GM19035 (cell line): ENCODE measurements at regions not wholly inside any gene's neighbourhood (a gene's known extent, or its start where the extent isn't known, plus 50 kb on each side); places are given as distances from the start of the nearest gene placed in this dataset.
A peak's percentile ranks its signal among the peaks of the same experiment; 100 is the strongest.
"Not testable (repeated sequence)": the region's sequence is repeated elsewhere in the genome, so short reads cannot be mapped to it uniquely, and the experiment has no call there.

ENCODE experiments used
- ATAC-seq: cut with Tn5 transposase; IDR thresholded peaks from one replicate; pipeline ENCODE4 v1.9.1; 2021; ENCODE audit not compliant: unreplicated experiment

- ATAC-seq = no peak
Observed at GRCh38 chr5:57662991-57663390, 180.4 kb upstream of the ACTBL2 start.

- ATAC-seq = no peak
Observed at GRCh38 chr5:57659886-57660285, 177.3 kb upstream of the ACTBL2 start.

DNA sequence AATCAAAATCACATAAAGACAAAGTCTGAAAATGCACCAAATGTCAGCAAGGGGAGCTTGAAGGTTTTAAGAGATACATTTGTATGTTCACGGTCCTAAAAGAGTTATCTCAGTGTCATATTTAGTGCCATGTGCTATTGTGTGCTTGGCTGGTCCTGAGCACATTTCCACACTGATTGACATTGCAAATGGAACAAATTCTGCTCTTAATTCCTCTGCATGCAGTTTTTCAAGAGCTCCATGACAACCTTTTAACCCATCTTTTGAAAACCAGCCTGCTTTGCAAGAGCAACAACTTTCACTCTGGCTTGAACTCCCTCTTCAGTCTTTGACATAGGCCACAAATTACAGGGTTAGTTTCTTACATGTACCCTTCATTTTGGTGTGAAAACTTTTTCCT is 175.4 kb upstream of the ACTBL2 start:
- ATAC-seq = no peak

- ATAC-seq = no peak
Observed at GRCh38 chr5:57655228-57655627, 172.6 kb upstream of the ACTBL2 start.

DNA sequence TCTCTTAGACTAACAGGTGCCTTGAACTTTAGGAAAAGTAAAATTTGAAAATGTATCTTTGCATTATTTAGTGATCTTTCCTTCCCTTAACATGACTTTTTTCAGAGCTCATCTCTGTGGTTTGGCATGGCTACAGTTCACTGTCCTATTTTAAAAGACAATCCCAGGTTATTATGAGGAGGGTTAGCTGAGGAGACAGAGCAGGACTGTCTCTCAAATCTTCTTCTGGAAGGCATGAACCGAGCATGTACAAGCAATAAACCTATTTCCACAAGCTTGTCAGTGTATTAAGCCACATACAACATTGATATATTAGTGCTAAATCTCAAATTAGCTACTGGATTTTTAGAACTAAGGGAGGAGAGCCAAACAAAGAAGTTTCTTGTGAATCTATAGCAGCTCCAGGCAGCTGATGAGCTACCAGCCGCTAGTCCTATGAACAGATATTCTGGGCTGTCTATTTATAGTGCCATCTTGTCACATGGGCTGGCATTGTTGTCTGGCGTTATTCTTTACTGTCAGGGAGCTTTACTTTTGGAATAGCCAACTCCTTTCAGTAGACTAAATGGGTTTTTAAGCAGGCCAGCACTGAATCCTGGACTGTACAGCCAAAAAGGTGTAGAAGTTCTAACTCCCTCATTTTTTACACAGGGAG is 171.2 kb upstream of the ACTBL2 start:
- no peak for ATAC-seq

- no peak for ATAC-seq
Observed at GRCh38 chr5:57651127-57651526, 168.5 kb upstream of the ACTBL2 start.

DNA sequence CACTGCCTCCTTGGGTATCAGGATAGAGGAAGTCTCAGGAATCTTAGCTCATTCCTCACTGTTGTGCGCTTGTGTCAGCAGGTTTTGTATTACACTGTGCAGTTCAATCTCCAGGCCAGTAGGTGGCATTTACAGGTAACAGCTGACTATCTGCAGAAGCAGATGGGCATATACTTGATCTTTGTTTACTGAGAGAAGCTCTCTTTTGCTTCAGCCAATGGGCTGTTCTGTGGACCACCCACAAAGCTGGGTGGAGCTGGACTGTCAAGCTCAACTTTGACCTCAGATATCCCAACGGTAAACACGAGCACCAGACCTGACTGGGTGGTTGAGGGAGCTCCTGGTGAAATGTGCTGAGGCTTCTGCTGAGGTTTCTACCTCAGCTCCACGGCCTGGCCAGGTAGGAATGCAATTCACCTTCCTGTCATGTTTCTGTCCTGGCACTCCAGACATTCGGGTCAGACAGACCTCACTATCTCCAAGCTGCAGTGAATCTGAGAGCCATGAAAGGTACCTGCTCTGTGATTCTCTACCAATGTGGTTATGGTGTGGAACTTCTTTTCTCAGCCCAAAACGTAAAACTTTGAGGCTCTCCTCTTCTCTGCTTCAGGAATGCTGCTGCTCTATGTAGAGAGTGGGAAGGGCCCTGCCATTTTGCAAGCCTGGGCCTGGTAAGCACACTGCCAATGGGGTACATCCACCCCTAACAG is 167.9 kb upstream of the ACTBL2 start:
- peak; percentile 96 for ATAC-seq

DNA sequence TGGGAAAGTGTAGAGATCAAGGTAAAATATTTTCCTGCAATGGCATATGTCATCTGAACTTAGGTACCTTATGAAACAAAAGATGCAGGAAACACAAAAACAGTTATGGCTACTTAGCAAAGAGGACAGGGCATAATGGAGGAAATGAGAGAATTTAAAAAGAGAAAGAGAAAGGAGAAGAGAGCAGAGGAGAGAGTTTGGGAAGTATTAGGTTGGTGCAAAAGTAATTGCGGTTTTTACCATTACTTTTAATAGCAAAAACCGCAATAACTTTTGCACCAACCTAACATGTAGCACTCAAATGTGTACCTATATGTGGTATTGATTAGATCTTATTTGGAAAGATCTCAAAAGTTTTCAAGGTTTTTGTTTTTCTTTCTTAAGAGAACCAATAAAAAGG is 160.1 kb upstream of the ACTBL2 start:
- no peak for ATAC-seq

DNA sequence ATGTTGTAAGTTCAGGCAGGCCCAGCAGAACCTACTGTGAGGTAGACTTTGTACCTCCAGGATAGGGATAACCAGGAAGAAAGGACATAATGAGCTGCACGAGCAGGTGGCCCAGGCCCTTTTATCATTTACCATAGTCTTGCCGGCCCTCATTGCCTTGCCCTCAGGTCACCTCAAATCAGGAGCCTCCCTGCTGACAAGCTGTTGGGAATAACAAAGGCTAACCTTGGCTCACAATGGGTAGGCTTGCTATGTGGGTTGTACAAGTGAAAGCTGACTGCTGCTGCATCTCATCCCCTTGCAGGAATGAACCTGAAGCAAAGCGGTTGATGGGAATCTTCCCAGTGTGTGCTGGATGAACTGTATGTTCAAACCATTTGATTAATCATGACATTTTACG is 159.5 kb upstream of the ACTBL2 start:
- no peak for ATAC-seq

DNA sequence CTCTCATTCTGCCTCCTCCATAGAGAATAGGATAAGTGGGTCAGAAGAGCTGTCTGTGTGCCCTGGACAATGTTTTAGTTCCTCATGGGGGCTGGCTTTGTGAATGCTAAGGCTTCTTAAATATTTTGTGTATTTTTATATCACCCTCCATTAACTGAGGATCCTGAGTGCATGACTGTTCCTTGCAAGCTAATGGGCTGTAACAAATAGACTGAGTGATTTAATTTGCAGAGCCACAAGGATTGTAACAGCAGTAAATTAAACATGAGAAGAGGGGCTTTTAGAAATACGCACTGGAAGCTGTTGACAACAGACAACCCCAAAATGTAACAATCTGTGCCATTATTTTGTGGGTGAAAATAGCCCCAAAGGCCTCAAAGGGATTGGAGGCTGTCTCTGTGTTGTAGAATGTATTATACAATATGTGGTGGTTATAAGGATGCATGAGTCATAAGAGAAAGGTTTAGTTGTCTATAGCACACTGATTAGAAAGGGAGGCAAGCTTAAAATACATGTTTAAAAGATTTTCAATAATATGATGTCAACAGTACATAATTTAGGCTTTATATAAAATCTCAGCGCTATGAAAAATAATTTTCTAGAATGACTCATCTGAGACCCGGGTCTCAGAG is 152.7 kb upstream of the ACTBL2 start:
- ATAC-seq = no peak

DNA sequence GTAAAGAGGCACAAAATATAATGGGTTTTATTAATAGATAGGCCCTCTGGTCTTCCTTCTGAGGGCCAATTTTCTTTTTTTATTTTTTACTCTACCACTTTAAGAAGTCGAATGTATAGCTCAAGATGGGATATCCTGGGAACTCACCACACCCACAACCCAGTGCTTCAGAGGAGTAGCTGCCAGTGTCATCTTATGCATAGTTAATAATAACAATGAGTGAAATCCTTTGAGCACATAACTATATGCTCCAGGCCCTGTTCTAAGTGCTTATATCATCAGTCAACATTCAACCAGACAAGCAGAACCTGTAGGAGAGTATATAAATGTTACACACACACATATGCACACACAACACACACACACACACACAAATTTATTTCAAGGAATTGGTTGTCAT is 150.3 kb upstream of the ACTBL2 start:
- no peak for ATAC-seq

- ATAC-seq = not testable (repeated sequence)
Observed at GRCh38 chr5:57631139-57631538, 148.5 kb upstream of the ACTBL2 start.

DNA sequence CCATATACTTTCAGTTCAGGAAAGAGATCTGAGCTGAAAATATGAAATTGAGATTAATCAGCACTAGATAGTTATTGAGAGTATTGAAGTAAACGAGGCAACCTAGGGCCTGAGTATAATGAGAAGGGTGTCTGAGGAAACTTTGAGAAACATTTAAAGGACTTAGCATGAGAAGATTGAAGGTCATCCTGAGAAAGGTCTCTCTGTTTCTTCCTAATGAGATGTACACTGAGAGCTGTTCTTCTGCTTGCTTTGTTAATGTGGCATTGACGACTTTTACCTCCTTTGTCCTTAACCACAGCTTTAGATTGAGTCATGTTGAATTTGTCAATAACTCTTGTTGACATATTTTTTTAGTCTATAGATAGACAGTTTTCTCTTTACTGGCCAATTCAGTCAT is 145.1 kb upstream of the ACTBL2 start:
- ATAC-seq = no peak

GRCh38 chr5:57626703-57627102 is 144.1 kb upstream of the ACTBL2 start:
- ATAC-seq = no peak

- no peak for ATAC-seq
Observed at GRCh38 chr5:57621624-57622023, 139.0 kb upstream of the ACTBL2 start.

DNA sequence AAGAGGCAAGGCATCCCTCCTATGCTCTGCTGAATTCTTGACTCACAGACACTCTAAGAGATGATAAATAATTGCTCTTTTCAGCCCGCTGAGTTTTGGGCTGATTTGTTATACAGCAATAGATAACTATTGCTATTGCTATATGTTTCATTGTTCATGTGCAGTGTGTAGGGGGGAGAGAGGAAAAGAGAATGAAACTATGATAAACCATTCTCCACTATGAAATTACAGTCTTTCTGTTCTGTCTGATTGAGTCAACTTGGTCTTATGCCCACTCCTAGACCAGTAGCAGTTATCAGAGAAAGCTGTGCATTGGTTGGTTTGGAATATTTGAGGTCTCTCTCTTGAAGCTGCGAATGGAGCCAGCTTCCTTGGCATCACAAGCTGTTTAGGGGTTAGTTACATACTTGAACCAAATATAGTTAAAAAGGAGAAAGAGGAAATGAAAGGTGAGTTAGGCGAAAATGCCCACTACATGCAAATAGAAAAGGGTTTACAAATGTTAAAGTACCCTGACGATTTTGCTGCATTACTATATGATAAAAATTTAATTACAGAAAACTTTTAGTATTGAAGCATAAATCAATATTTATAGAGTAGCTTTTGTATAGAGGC is 136.3 kb upstream of the ACTBL2 start:
- ATAC-seq = no peak

GRCh38 chr5:57613741-57614140 is 131.1 kb upstream of the ACTBL2 start:
- no peak for ATAC-seq

DNA sequence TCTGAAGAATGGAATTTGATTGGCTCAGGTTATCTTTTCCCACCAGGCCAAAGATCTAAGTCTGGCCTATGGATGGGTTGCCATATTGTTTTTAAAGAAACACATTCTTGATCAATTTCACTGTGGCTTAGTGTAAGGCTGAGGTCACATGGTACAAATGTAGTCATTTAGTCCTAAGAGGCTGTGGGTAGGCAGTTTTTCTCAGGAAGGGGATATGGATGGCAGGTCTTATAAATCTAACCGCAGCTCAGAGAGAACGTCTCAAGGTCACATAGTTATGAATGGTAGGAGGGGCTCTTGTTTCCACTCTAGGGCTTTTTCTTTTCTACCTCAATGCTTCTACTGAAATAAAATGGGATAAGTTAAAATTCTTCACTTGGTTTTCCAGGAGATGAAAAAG is 128.6 kb upstream of the ACTBL2 start:
- ATAC-seq = no peak

DNA sequence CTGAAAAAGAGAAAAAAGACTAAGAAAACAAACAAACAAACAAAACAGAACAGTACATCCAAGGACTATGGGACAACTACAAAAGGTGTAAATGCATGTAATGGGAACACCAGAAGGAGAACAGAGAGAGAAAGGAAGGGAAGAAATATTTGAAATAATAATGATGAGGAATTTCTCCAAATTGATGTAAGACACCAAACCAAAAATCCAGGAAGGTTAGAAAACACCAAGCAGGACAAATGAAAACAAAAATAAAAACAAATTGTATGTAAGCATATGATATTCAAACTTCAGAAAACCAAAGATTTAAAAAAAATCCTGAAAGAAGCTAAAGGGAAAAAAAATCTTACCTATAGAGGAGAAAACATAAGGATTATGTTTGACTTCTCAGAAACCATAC is 125.9 kb upstream of the ACTBL2 start:
- ATAC-seq = no peak

GRCh38 chr5:57601996-57602395 is 119.4 kb upstream of the ACTBL2 start:
- ATAC-seq = no peak

GRCh38 chr5:57600321-57600720 is 117.7 kb upstream of the ACTBL2 start:
- ATAC-seq = no peak

DNA sequence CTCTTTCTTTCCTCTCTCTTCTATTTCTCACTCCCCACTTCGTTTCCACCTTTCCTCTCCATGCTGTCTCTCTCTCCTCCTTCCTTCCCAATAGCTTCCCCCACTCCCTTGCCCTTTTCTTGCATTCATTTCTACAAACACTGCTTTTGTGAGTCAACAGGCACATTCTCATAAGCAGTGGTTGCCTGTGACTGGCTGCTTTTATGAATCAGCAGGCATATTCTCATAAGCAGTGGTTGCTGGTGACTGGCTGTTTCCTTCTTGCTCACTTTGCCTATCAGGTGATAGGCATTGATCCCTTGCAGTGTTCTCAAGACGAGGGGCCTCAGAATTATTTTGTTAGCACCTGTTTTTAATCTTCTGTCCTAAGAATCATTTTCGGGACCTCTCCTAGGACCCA is 116.1 kb upstream of the ACTBL2 start:
- ATAC-seq = no peak
